ENCODE measurements at regions not wholly inside any gene's neighbourhood (a gene's known extent, or its start where the extent isn't known, plus 50 kb on each side); places are given as distances from the start of the nearest gene placed in this dataset.
"Not testable (repeated sequence)": the region's sequence is repeated elsewhere in the genome, so short reads cannot be mapped to it uniquely, and the experiment has no call there.

DNA sequence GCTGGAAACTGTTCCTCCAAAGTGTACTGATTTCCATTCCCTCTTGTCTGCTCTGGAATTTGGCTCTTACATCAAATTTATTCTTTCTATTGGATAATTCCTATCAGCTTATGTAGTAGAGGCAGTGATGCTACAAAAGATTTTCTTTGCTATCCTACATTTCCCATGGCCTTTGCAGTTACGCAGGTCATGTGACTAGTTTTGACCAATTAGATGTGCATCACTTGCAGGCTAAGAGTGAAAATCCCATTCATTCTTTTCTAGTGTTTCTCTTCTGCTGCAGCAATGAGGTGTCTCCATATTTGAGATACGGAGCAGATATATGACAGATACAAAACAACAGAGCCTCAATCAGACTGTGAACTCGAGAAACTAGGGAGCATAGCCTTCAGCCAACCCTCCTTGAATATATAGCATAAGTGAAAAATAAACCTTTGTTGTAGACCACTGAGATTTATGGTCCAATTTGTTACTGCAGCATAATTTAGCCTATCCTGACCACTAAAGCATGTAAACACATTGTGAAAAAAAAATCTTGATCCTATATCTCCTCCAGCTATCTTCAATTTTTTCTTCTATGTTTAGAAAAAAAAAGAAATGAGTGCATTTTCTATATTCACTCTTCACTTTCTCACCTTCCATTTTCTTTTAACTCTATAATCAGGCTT is 102.0 kb downstream of the HNMT start:
- no peaks in the 10 kb centered on the region for H3K27me3 ChIP-seq (ENCODE audit: insufficient read depth, low read length, poor library complexity)
- H4K20me1 ChIP-seq (ENCODE audit: insufficient read depth, low read length), result no peaks in the 10 kb centered on the region
- no peaks in the 10 kb centered on the region for H3K4me1 ChIP-seq (ENCODE audit: insufficient read depth, low read length)
- TF ChIP-seq EZH2 (IDR thresholded peaks at IDR 0.05; ENCODE audit: borderline replicate concordance, low read depth, low read length, severe bottlenecking) (no peak), CTCF (IDR thresholded peaks at IDR 0.05; ENCODE audit: borderline replicate concordance, extremely low read depth, low read length, poor library complexity, severe bottlenecking) (no peak)
- ATAC-seq (ENCODE audit: insufficient read depth, low read depth) (no peak), DNase-seq (no peak)
- H3K79me2 ChIP-seq (ENCODE audit: insufficient read depth, low read length), result no peaks in the 10 kb centered on the region
- no peak overlapping the region for H3K9ac ChIP-seq (ENCODE audit: low read depth, low read length)
- H3K9me3 ChIP-seq (ENCODE audit: insufficient read depth, low read length, severe bottlenecking), result no peaks in the 10 kb centered on the region
- H2AFZ ChIP-seq (ENCODE audit: low read depth, low read length), result no peak overlapping the region
- no peaks in the 10 kb centered on the region for H3K36me3 ChIP-seq (ENCODE audit: insufficient read depth, low read length)
- no peak overlapping the region for H3K27ac ChIP-seq (ENCODE audit: low read length)
- H3K4me2 ChIP-seq (ENCODE audit: insufficient read depth, low read length), result no peak overlapping the region
- no peak overlapping the region for H3K4me3 ChIP-seq (ENCODE audit: low read depth in 1 of 2, low read length in 2 of 2)

GRCh38 chr2:138066841-138067240 is 102.6 kb downstream of the HNMT start:
- Histone ChIP-seq H3K27me3 (ENCODE audit: insufficient read depth, low read length, poor library complexity) (no peaks in the 10 kb centered on the region), H3K9me3 (ENCODE audit: insufficient read depth, low read length, severe bottlenecking) (no peaks in the 10 kb centered on the region), H3K36me3 (ENCODE audit: insufficient read depth, low read length) (no peaks in the 10 kb centered on the region), H3K4me3 (ENCODE audit: low read depth in 1 of 2, low read length in 2 of 2) (no peak overlapping the region), H3K79me2 (ENCODE audit: insufficient read depth, low read length) (no peaks in the 10 kb centered on the region), H3K9ac (ENCODE audit: low read depth, low read length) (no peak overlapping the region), H3K27ac (ENCODE audit: low read length) (no peak overlapping the region), H2AFZ (ENCODE audit: low read depth, low read length) (no peak overlapping the region), H3K4me2 (ENCODE audit: insufficient read depth, low read length) (no peak overlapping the region), H3K4me1 (ENCODE audit: insufficient read depth, low read length) (no peaks in the 10 kb centered on the region), H4K20me1 (ENCODE audit: insufficient read depth, low read length) (no peaks in the 10 kb centered on the region)
- DNase-seq (no peak), ATAC-seq (ENCODE audit: insufficient read depth, low read depth) (no peak)
- TF ChIP-seq EZH2 (IDR thresholded peaks at IDR 0.05; ENCODE audit: borderline replicate concordance, low read depth, low read length, severe bottlenecking) (no peak), CTCF (IDR thresholded peaks at IDR 0.05; ENCODE audit: borderline replicate concordance, extremely low read depth, low read length, poor library complexity, severe bottlenecking) (no peak)

- H3K4me3 ChIP-seq (ENCODE audit: low read depth in 1 of 2, low read length in 2 of 2); DNase-seq; H2AFZ ChIP-seq (ENCODE audit: low read depth, low read length); H3K27ac ChIP-seq (ENCODE audit: low read length); H3K4me1 ChIP-seq (ENCODE audit: insufficient read depth, low read length); H3K79me2 ChIP-seq (ENCODE audit: insufficient read depth, low read length); H3K27me3 ChIP-seq (ENCODE audit: insufficient read depth, low read length, poor library complexity); H3K9me3 ChIP-seq (ENCODE audit: insufficient read depth, low read length, severe bottlenecking); ATAC-seq (ENCODE audit: insufficient read depth, low read depth); H3K36me3 ChIP-seq (ENCODE audit: insufficient read depth, low read length); H4K20me1 ChIP-seq (ENCODE audit: insufficient read depth, low read length); H3K9ac ChIP-seq (ENCODE audit: low read depth, low read length); H3K4me2 ChIP-seq (ENCODE audit: insufficient read depth, low read length): not testable (repeated sequence)
Measured at GRCh38 chr2:138068669-138069068, 104.4 kb downstream of the HNMT start.

DNA sequence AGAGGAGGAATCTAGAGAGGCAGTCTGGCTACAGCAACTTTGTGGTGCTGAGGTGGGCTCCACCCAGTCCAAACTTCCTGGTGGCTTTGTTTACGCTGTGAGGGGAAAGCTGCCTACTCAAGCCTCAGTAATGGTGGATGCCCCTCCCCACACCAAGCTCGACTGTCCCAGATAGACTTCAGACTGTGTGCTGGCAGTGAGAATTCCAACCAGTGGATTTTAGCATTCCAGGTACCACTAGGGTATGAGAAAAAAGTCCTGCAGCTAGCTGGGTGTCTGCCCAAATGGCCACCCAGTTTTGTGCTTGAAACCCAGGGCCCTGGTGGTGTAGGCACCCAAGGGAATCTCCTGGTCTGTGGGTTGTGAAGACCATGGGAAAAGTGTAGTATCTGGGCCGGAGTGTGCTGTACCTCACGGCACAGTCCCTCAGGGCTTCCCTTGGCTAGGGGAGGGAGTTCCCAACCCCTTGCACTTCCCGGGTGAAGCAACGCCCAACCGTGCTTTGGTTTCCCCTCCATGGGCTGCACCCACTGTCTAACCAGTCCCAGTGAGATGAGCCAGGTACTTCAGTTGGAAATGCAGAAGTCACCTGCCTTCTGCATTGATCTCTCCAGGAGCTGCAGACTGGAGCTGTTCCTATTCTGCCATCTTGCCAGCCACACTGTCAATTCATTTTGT is 106.9 kb downstream of the HNMT start:
- not testable (repeated sequence) for H3K27ac ChIP-seq (ENCODE audit: low read length); H3K9me3 ChIP-seq (ENCODE audit: insufficient read depth, low read length, severe bottlenecking); H3K36me3 ChIP-seq (ENCODE audit: insufficient read depth, low read length); H3K4me1 ChIP-seq (ENCODE audit: insufficient read depth, low read length); H3K27me3 ChIP-seq (ENCODE audit: insufficient read depth, low read length, poor library complexity); H3K4me3 ChIP-seq (ENCODE audit: low read depth in 1 of 2, low read length in 2 of 2); H3K79me2 ChIP-seq (ENCODE audit: insufficient read depth, low read length); H3K9ac ChIP-seq (ENCODE audit: low read depth, low read length); H4K20me1 ChIP-seq (ENCODE audit: insufficient read depth, low read length); DNase-seq; ATAC-seq (ENCODE audit: insufficient read depth, low read depth); H3K4me2 ChIP-seq (ENCODE audit: insufficient read depth, low read length); H2AFZ ChIP-seq (ENCODE audit: low read depth, low read length)
